Stimulated activated naive B cell treated with anti-CD40 and anti-IgM and Interleukin-4, amounts not matched to agents 10 μg/mL and 1 μg/mL and 100 μg/mL, for 72 hours (primary cell): ENCODE measurements at regions not wholly inside any gene's neighbourhood (a gene's known extent, or its start where the extent isn't known, plus 50 kb on each side); places are given as distances from the start of the nearest gene placed in this dataset.

Experiments
- ATAC-seq, 2 donors: fragments of 150-1000 bp; cut with Tn5 transposase; replicated peaks; 2 replicates each; pipeline ENCODE4 v1.10.0; 2021; ENCODE audit warnings: moderate library complexity in 1 of 2
- DNase-seq: peaks from one replicate; pipeline ENCODE4 v3.0.0; 2021
- H3K27ac Mint-ChIP-seq: one replicate; pipeline ENCODE4 v1.8.0; 2022; ENCODE audit warnings: mild to moderate bottlenecking, mixed read lengths
- H3K27me3 Mint-ChIP-seq, 2 donors: one replicate each; pipeline ENCODE4 v1.8.0; 2022; ENCODE audit warnings: mixed read lengths in 2 of 2
- H3K36me3 Mint-ChIP-seq, 2 donors: one replicate each; pipeline ENCODE4 v1.8.0; 2022; ENCODE audit warnings: mixed read lengths in 2 of 2, mild to moderate bottlenecking in 1 of 2
- H3K4me1 Mint-ChIP-seq, 2 donors: one replicate each; pipeline ENCODE4 v1.8.0; 2022; ENCODE audit warnings: mixed read lengths in 2 of 2, mild to moderate bottlenecking in 1 of 2
- H3K4me3 Mint-ChIP-seq, 2 donors: one replicate each; pipeline ENCODE4 v1.8.0; 2022; ENCODE audit warnings: mild to moderate bottlenecking in 2 of 2, mixed read lengths in 2 of 2, moderate library complexity in 1 of 2
- H3K9me3 Mint-ChIP-seq, 2 donors: one replicate each; pipeline ENCODE4 v1.8.0; 2022; ENCODE audit warnings: mixed read lengths in 2 of 2, mild to moderate bottlenecking in 1 of 2

DNA sequence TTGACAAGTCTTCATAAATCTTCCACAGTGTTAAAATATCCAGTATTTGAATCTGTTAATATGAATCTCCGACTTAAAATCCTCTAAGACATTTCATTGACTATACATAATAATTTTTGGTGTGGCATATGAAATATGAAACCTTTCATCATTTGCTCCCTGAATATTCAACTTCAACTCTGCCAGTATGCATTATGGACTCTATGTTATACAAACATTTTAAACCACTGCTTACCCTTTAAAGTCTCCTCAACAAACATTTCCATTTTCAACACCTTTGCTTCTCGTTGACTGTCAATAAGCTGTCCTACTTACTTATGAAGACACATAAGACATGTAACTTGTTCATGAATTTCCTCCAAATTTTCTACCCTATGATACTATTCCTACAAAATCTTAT, 579.4 kb upstream of the SLITRK6 start:
- Mint-ChIP-seq H3K27me3 (no peaks in the 10 kb centered on the region), H3K36me3 (no peaks in the 10 kb centered on the region), H3K27ac (no peak overlapping the region), H3K9me3 (peaks cover 2 to 3% of the 10 kb centered on the region in 2 donors), H3K4me3 (no peak overlapping the region), H3K4me1 (no peaks in the 10 kb centered on the region)
- DNase-seq: no peak
- no peak for ATAC-seq

DNA sequence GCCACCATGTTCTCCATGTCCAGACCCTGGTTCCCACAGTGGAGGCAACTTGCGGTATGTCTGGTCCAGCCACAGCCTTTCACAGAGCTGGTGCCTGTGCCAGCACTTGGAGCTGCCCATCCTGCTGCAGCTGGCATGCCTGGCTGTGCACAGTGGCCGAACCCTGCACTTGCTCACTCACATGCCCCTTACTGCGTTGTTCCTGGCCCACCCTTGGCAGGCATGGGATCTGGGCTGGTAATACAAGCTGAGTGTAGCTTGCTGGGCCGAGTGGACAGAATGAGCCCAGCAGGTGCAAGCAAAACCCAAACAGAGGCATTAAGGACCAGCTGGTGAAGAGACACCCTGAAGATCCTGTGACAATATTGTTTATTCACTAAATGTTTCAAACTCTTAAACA, 583.9 kb upstream of the SLITRK6 start:
- peaks cover 0 to 2% of the 10 kb centered on the region in 2 donors for H3K9me3 Mint-ChIP-seq
- H3K27me3 Mint-ChIP-seq: no peaks in the 10 kb centered on the region

DNA sequence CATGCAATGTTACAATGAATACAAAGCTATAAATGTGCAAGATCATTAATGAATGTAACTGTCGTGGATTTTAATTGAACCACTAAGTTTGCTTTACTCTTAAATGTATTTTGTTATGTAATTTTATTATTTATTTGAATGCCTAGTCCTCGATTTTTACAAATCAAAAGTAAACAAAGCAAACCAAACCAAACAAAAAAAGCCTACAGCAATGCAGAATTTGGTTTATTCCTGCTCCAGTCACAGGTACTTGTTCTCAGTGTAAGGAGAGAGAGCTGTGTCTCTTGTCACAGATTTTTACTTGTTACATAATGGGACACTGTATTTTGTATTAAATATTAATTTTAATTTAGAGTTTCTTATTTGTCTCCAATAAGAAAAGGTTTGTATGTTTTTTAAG, 584.3 kb upstream of the SLITRK6 start:
- no peak for ATAC-seq

More for the DNA sequence above, 583.9 kb upstream of the SLITRK6 start:
- Mint-ChIP-seq H3K27ac (no peak overlapping the region), H3K36me3 (no peaks in the 10 kb centered on the region), H3K4me3 (no peak overlapping the region), H3K4me1 (no peaks in the 10 kb centered on the region)
- ATAC-seq (no peak), DNase-seq (no peak)

DNA sequence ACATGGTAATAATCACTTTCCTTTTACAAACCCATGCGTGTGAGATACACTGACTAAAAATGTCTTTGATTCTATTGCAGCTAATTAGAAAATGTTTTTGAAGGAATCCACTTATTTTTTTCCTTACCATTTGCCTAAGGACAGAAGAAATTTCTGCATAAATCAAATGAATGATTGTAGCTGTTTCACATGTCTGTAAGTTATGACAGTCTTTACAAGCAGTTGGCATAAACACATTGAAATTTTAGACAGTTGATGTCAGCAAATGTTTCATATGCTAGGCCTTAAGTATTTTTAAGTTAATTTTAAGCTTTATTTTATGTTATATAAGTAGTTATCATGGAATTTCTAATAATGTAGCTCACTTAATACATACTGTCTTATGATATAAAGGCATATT, 598.4 kb upstream of the SLITRK6 start:
- no peaks in the 10 kb centered on the region for H3K36me3 Mint-ChIP-seq
- no peaks in the 10 kb centered on the region for H3K4me1 Mint-ChIP-seq
- H3K9me3 Mint-ChIP-seq: no peaks in the 10 kb centered on the region
- H3K27me3 Mint-ChIP-seq: no peaks in the 10 kb centered on the region
- no peak overlapping the region for H3K4me3 Mint-ChIP-seq
- no peak overlapping the region for H3K27ac Mint-ChIP-seq
- ATAC-seq (no peak), DNase-seq (no peak)

More for the DNA sequence above, 584.3 kb upstream of the SLITRK6 start:
- H3K4me1 Mint-ChIP-seq: no peaks in the 10 kb centered on the region
- H3K27ac Mint-ChIP-seq: no peak overlapping the region
- H3K4me3 Mint-ChIP-seq: no peak overlapping the region
- peaks cover 0 to 2% of the 10 kb centered on the region in 2 donors for H3K9me3 Mint-ChIP-seq
- H3K27me3 Mint-ChIP-seq: no peaks in the 10 kb centered on the region
- H3K36me3 Mint-ChIP-seq: no peaks in the 10 kb centered on the region
- no peak for DNase-seq

DNA sequence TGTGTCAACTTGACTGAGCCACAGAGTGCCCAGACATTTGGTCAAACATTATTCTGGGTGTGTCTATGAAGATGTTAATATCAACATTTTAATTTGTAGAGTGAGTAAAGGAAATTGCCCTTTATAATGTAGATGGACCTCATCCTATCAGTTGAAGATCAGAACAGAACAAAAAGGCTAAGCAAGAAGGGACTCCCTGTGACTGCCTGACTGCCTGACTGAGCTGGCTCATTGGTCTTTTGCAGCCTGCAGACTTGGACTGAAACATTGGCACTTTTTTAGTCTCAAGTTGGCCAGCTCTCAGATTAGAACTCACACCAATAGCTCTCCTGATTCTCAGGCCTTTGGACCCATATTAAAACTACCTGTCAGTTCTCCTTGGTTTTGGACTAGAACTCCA, 600.4 kb upstream of the SLITRK6 start:
- H3K27me3 Mint-ChIP-seq: no peaks in the 10 kb centered on the region
- H3K27ac Mint-ChIP-seq: no peak overlapping the region
- ATAC-seq: no peak
- no peak overlapping the region for H3K4me3 Mint-ChIP-seq
- no peak for DNase-seq
- no peaks in the 10 kb centered on the region for H3K9me3 Mint-ChIP-seq
- H3K36me3 Mint-ChIP-seq: no peaks in the 10 kb centered on the region
- H3K4me1 Mint-ChIP-seq: no peaks in the 10 kb centered on the region

DNA sequence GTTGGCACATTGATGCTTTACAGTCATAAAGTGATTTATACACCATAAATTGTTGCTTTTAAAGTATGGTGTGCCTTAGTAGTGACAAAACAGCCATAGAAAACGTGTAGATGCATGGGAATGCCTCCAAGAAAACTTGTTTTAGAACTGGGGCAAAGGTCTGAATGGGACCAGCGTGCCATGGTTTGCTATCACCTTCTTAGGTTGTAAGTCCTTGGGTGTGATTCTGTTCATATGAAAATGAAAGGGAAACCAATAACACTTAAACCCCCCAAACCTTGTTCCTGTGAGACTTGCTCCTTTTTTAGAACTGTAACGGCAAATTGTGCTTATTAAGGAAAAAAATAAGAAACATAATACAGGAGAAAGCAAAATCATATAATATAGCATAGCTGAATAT, 603.3 kb upstream of the SLITRK6 start:
- DNase-seq (no peak), ATAC-seq (no peak)
- H3K27me3 Mint-ChIP-seq: no peaks in the 10 kb centered on the region
- H3K4me3 Mint-ChIP-seq: no peak overlapping the region
- H3K9me3 Mint-ChIP-seq: no peaks in the 10 kb centered on the region
- no peak overlapping the region for H3K27ac Mint-ChIP-seq
- no peaks in the 10 kb centered on the region for H3K36me3 Mint-ChIP-seq
- no peaks in the 10 kb centered on the region for H3K4me1 Mint-ChIP-seq

DNA sequence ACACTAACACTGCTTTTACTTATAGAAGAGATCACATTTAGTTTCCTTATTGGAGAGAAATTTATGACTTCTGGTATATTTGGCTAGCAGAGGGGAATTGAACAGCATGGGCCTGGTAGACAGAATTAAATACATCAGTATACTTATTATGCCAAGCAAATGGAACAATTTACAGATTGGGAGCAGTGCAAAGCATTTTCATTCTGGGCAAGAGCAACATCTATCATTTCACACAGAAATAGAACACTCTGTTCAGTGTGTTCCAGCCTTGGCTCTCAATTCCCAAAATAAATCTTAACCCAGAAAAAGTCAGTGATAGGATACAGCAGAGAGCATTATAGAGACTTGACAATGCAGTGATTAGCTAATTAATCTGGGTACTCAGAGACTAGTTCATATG, 604.0 kb upstream of the SLITRK6 start:
- H3K9me3 Mint-ChIP-seq: peaks cover 0 to 2% of the 10 kb centered on the region in 2 donors
- DNase-seq (no peak), ATAC-seq (no peak)
- no peaks in the 10 kb centered on the region for H3K36me3 Mint-ChIP-seq
- H3K4me3 Mint-ChIP-seq: no peak overlapping the region
- H3K27me3 Mint-ChIP-seq: no peaks in the 10 kb centered on the region
- no peak overlapping the region for H3K27ac Mint-ChIP-seq
- H3K4me1 Mint-ChIP-seq: no peaks in the 10 kb centered on the region

DNA sequence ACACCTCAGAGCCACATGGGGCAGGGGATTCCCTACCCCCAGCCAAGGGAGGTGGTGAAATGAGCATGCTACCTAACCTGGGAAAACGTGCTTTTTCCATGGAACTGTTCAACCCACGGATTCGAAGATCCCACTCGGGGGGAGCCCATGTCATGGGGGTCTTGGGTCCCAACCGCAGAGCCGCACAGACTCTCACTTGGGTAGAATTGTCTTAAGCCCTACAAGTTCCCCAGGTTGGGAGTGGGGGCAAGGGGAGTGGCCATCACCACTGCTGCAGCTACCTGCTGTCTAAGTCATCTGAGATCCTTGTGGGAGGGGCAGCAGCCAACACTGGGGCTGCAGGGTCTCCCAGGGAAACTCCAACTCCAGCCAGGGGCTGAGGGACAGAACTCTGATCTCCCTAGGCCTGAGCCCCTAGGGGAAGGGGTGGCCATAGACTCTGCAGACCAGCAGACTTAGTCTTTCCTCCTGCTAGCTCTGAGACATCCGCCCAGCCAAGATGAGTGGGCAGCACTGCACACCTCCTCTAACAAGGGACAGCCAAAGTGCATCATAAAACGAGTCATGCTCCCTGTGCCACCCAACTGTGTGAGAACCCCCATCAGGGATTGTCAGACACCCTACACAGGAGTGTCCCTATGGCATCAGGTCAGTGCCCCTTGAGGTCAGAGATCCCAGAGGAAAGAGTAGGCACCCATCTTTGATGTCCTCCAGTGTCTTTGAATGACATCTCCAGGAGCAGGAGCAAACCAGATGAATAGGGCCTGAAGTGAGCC, 610.4 kb upstream of the SLITRK6 start:
- DNase-seq (no peak), ATAC-seq (no peak)
- Mint-ChIP-seq H3K4me1 (no peaks in the 10 kb centered on the region), H3K9me3 (peaks cover 0 to 13% of the 10 kb centered on the region in 2 donors), H3K27ac (no peak overlapping the region), H3K27me3 (no peaks in the 10 kb centered on the region), H3K36me3 (no peaks in the 10 kb centered on the region), H3K4me3 (no peak overlapping the region)

DNA sequence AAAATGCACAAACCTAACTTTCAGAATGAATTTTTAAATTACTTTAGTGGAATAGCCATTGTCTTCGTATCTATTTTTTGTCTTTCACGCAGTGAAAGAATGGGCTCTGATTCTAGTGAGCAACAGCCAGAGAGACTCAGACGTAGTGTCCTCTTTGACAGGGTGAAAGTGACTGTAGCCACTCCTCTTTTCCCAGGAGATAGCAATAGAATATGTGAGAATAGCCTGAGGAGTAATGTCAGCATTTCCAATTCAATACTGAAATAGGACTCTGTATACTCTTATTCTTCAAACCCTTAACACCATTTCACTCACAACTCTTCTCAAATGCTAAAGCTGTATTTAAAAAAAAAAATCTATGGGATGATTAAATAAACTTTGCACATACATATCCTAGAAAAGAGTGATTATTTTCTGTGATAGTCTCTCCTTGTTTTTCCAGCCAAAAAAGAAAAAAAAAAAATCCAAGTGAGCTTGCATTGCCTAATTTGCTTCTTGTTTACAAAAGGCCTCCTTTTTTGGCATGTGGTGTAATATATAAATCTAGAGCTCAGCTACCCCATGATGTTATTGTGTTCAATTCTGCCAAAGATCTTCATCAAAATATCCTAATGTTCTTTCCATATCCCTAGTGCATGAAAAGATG, 626.1 kb upstream of the SLITRK6 start:
- no peaks in the 10 kb centered on the region for H3K4me1 Mint-ChIP-seq
- no peak overlapping the region for H3K4me3 Mint-ChIP-seq
- DNase-seq (no peak), ATAC-seq (no peak)
- no peak overlapping the region for H3K27ac Mint-ChIP-seq
- no peaks in the 10 kb centered on the region for H3K36me3 Mint-ChIP-seq
- no peaks in the 10 kb centered on the region for H3K27me3 Mint-ChIP-seq
- peaks cover 6 to 8% of the 10 kb centered on the region in 2 donors for H3K9me3 Mint-ChIP-seq

DNA sequence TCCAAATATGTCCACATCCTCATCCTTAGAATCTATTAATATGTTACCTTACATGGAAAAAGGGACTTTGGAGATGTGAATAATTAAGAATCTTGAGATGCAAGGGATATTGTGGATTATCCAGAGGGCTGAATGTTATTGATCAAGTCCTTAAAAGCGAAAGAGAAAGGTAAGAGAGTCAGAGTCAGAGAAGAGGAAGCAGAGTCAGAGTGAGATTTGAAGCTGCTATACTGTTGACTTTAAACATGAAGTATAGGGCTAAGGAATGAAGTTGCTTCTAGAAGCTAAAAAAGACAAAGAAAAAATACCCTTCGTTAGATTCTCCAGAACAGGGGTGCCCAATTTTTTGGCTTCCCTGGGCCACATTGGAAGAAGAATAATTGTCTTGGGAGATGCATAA, 627.2 kb upstream of the SLITRK6 start:
- H3K4me1 Mint-ChIP-seq: no peaks in the 10 kb centered on the region
- no peaks in the 10 kb centered on the region for H3K27me3 Mint-ChIP-seq
- H3K27ac Mint-ChIP-seq: no peak overlapping the region
- H3K36me3 Mint-ChIP-seq: no peaks in the 10 kb centered on the region
- no peak for DNase-seq
- ATAC-seq: no peak
- no peak overlapping the region for H3K4me3 Mint-ChIP-seq
- peaks cover 0 to 2% of the 10 kb centered on the region in 2 donors for H3K9me3 Mint-ChIP-seq

DNA sequence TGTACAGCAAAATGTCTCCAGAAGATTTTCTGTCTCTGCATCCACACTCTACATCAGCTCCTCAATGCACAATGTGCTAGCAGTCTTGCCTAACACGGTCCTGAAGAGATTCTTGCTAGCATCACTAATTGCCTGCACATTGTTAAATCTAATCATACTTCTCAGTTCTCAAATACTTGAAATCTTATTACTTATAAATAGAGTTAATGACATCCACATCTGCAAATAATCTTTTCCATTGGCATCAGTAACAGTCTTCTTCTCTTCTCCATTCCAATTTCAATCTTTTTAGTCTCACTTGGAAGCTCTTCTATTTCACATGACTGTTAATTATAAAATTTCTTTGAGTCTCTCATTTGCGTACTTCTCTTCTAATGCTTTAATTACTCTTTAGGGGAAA, 630.5 kb upstream of the SLITRK6 start:
- DNase-seq: no peak
- Mint-ChIP-seq H3K4me3 (no peak overlapping the region), H3K27ac (no peak overlapping the region), H3K36me3 (no peaks in the 10 kb centered on the region), H3K4me1 (no peaks in the 10 kb centered on the region), H3K27me3 (no peaks in the 10 kb centered on the region), H3K9me3 (peaks cover 5% of the 10 kb centered on the region in 2 donors)
- ATAC-seq: no peak

DNA sequence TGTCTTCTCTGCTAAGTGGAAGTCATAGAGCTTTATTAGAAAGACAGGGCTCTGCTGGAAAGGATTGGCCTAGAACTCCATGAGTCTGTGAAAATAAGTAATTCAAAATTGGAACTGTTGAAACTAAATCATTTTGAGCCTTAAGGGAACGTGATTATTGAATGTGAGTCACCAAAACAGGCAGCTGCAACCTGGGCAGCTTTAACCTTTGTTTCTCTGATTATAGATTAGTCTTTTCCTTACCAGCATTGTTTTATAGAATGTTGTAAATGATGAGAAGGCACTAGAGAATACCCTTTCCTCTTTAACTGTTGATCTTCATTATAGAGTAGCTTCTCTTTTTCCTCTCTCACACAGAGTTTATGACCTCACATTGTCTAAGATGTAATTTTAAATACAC, 638.8 kb upstream of the SLITRK6 start:
- DNase-seq (no peak), ATAC-seq (no peak)
- H3K36me3 Mint-ChIP-seq: no peaks in the 10 kb centered on the region
- H3K4me3 Mint-ChIP-seq: no peak overlapping the region
- peaks cover 2 to 5% of the 10 kb centered on the region in 2 donors for H3K9me3 Mint-ChIP-seq
- H3K27me3 Mint-ChIP-seq: no peaks in the 10 kb centered on the region
- no peak overlapping the region for H3K27ac Mint-ChIP-seq
- no peaks in the 10 kb centered on the region for H3K4me1 Mint-ChIP-seq

DNA sequence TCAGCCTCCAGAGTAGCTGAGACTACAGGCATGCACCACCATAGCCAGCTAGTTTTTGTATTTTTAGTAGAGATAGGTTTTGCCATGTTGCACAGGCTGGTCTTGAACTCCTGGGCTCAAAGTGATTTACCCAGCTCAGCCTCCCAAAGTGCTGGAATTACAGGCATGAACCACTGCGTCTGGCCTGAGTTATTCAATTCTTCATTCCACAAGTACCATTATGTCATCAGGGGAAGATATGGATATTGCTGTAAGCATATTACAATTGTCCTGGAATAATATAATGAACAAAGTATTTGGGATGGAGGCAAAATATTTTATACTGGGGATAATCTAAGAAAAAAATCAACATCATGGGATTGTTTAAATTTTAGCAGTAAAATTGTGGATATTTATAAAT, 646.0 kb upstream of the SLITRK6 start:
- Mint-ChIP-seq H3K4me1 (no peaks in the 10 kb centered on the region), H3K36me3 (no peaks in the 10 kb centered on the region), H3K27me3 (no peaks in the 10 kb centered on the region), H3K9me3 (peaks cover 0 to 4% of the 10 kb centered on the region in 2 donors), H3K27ac (no peak overlapping the region), H3K4me3 (no peak overlapping the region)
- no peak for ATAC-seq
- no peak for DNase-seq

DNA sequence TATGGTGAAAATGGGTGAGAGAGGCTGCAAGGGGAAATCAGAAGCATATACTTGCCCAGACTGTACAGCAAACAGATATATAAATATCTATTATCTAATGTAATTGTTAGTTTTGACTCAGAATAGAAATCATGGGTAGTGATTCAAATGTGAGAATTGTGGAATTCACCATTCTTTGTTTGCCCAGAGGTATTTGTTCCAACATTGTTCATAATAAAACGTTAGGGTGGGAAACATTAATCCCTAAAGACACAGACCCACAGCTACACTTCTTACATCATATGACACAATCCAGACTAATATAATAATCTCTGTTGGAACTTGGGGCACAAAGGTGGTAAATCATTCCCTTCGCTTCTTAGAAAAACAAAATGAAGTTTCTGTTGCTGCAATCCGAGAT, 646.5 kb upstream of the SLITRK6 start:
- H3K4me1 Mint-ChIP-seq: no peaks in the 10 kb centered on the region
- H3K27ac Mint-ChIP-seq: no peak overlapping the region
- no peak overlapping the region for H3K4me3 Mint-ChIP-seq
- no peaks in the 10 kb centered on the region for H3K27me3 Mint-ChIP-seq
- peaks cover 0 to 4% of the 10 kb centered on the region in 2 donors for H3K9me3 Mint-ChIP-seq
- no peaks in the 10 kb centered on the region for H3K36me3 Mint-ChIP-seq
- ATAC-seq: no peak
- DNase-seq: no peak

DNA sequence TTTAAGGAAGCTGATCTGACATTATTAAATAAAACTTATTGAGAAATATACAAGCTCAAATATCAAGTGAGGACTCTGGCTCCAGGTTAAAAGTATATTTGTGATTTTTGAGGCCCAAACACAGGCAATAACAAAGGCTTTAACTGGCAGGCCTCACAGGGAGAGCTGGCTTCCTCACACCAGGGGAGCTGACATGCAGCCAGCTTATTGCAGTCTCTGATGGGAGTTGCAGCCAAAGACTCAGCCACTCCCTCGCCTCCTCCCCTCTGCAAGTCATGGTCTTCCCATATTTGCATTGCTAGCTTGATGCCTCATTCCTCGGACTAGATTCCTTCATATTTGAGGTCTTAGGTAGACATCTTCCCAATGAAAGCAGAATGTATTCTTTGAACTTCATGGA, 647.1 kb upstream of the SLITRK6 start:
- H3K27ac Mint-ChIP-seq: no peak overlapping the region
- no peak for DNase-seq
- no peaks in the 10 kb centered on the region for H3K27me3 Mint-ChIP-seq
- H3K4me3 Mint-ChIP-seq: no peak overlapping the region
- no peak for ATAC-seq
- H3K36me3 Mint-ChIP-seq: no peaks in the 10 kb centered on the region
- no peaks in the 10 kb centered on the region for H3K4me1 Mint-ChIP-seq
- H3K9me3 Mint-ChIP-seq: peaks cover 0 to 4% of the 10 kb centered on the region in 2 donors
